T follicular helper cell (primary cell): ENCODE measurements at regions not wholly inside any gene's neighbourhood (a gene's known extent, or its start where the extent isn't known, plus 50 kb on each side); places are given as distances from the start of the nearest gene placed in this dataset.

Experiments
- DNase-seq: peaks from one replicate; pipeline ENCODE4 v3.0.0-alpha.2; 2020; ENCODE audit warnings: low read depth

- no peak for DNase-seq
These were observed 620.7 kb upstream of the ALCAM start for GRCh38 chr3:104746056-104746455.

- no peak for DNase-seq
These were observed 616.1 kb upstream of the ALCAM start for GRCh38 chr3:104750581-104750980.

- DNase-seq = no peak
These were observed 610.9 kb upstream of the ALCAM start for GRCh38 chr3:104755791-104756190.

GRCh38 chr3:104763007-104763406 lies 603.7 kb upstream of the ALCAM start:
- DNase-seq = no peak

- DNase-seq = no peak
These were observed 602.2 kb upstream of the ALCAM start for GRCh38 chr3:104764496-104764895.

- DNase-seq = no peak
These were observed 597.8 kb upstream of the ALCAM start for GRCh38 chr3:104768886-104769285.

GRCh38 chr3:104779324-104779723 lies 587.4 kb upstream of the ALCAM start:
- DNase-seq = no peak

- DNase-seq = no peak
These were observed 585.6 kb upstream of the ALCAM start for GRCh38 chr3:104781112-104781511.

GRCh38 chr3:104785947-104786346 lies 580.8 kb upstream of the ALCAM start:
- DNase-seq = no peak

GRCh38 chr3:104787306-104787705 lies 579.4 kb upstream of the ALCAM start:
- no peak for DNase-seq

- no peak for DNase-seq
These were observed 577.9 kb upstream of the ALCAM start for GRCh38 chr3:104788807-104789206.

GRCh38 chr3:104791331-104791730 lies 575.4 kb upstream of the ALCAM start:
- DNase-seq = no peak

GRCh38 chr3:104796556-104796955 lies 570.2 kb upstream of the ALCAM start:
- no peak for DNase-seq

GRCh38 chr3:104805042-104805441 lies 561.7 kb upstream of the ALCAM start:
- DNase-seq = no peak

GRCh38 chr3:104805508-104805907 lies 561.2 kb upstream of the ALCAM start:
- DNase-seq = no peak

GRCh38 chr3:104810896-104811295 lies 555.8 kb upstream of the ALCAM start:
- no peak for DNase-seq

- no peak for DNase-seq
These were observed 550.7 kb upstream of the ALCAM start for GRCh38 chr3:104816008-104816407.

- no peak for DNase-seq
These were observed 550.0 kb upstream of the ALCAM start for GRCh38 chr3:104816716-104817115.

GRCh38 chr3:104819333-104819732 lies 547.4 kb upstream of the ALCAM start:
- no peak for DNase-seq

- DNase-seq = no peak
These were observed 545.8 kb upstream of the ALCAM start for GRCh38 chr3:104820959-104821358.

- no peak for DNase-seq
These were observed 541.6 kb upstream of the ALCAM start for GRCh38 chr3:104825116-104825515.

- DNase-seq = no peak
These were observed 535.6 kb upstream of the ALCAM start for GRCh38 chr3:104831071-104831470.

- no peak for DNase-seq
These were observed 534.2 kb upstream of the ALCAM start for GRCh38 chr3:104832530-104832929.

- DNase-seq = no peak
These were observed 531.3 kb upstream of the ALCAM start for GRCh38 chr3:104835376-104835775.

- DNase-seq = no peak
These were observed 520.4 kb upstream of the ALCAM start for GRCh38 chr3:104846270-104846669.
